ENCODE measurements at regions not wholly inside any gene's neighbourhood (a gene's known extent, or its start where the extent isn't known, plus 50 kb on each side); places are given as distances from the start of the nearest gene placed in this dataset.

GRCh38 chr2:172674968-172675303, 60.7 kb upstream of the RAPGEF4 start:
- TF ChIP-seq HDGF (IDR thresholded peaks at IDR 0.05; ENCODE audit: borderline replicate concordance) (no peak), NFRKB (IDR thresholded peaks at IDR 0.05) (no peak), CTBP1 (IDR thresholded peaks at IDR 0.05; ENCODE audit: borderline replicate concordance) (no peak), SP1 (IDR thresholded peaks at IDR 0.05) (no peak), FOXA1 (IDR thresholded peaks at IDR 0.05) (no peak), FOXM1 (IDR thresholded peaks at IDR 0.05; ENCODE audit: borderline replicate concordance) (no peak), L3MBTL2 (conservative IDR thresholded peaks at IDR 0.05) (no peak)

Data from HEK293T (cell line).